PC-3 (cell line): ENCODE measurements at regions not wholly inside any gene's neighbourhood (a gene's known extent, or its start where the extent isn't known, plus 50 kb on each side); places are given as distances from the start of the nearest gene placed in this dataset.

Experiments used
- EZH2 ChIP-seq: fragments of 300-600 bp; sonication (generic); IDR thresholded peaks from one replicate; pipeline ENCODE4 v1.6.1; 2017; ENCODE audit warnings: antibody characterized with exemption, mild to moderate bottlenecking, low read length; ENCODE audit not compliant: unreplicated experiment
- EZH2phosphoT487 ChIP-seq: fragments of 300-600 bp; sonication (generic); IDR thresholded peaks from 2 replicates; pipeline ENCODE4 v1.6.1; 2018; ENCODE audit warnings: mild to moderate bottlenecking, antibody characterized with exemption, low read length, borderline replicate concordance
- TF ChIP-seq, protein P1 (sequence below): fragments of 300-600 bp; sonication (generic); conservative IDR thresholded peaks from 2 replicates; pipeline ENCODE4 v1.5.1; 2017; ENCODE audit warnings: antibody characterized with exemption, low read depth, mild to moderate bottlenecking, low read length

- TF ChIP-seq EZH2 (no peak), EZH2phosphoT487 (no peak)
- TF ChIP-seq, protein P1, sequence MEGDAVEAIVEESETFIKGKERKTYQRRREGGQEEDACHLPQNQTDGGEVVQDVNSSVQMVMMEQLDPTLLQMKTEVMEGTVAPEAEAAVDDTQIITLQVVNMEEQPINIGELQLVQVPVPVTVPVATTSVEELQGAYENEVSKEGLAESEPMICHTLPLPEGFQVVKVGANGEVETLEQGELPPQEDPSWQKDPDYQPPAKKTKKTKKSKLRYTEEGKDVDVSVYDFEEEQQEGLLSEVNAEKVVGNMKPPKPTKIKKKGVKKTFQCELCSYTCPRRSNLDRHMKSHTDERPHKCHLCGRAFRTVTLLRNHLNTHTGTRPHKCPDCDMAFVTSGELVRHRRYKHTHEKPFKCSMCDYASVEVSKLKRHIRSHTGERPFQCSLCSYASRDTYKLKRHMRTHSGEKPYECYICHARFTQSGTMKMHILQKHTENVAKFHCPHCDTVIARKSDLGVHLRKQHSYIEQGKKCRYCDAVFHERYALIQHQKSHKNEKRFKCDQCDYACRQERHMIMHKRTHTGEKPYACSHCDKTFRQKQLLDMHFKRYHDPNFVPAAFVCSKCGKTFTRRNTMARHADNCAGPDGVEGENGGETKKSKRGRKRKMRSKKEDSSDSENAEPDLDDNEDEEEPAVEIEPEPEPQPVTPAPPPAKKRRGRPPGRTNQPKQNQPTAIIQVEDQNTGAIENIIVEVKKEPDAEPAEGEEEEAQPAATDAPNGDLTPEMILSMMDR = no peak
Measured at GRCh38 chr1:83702356-83702755, 296.6 kb downstream of the TTLL7 start.
